CD4-positive, alpha-beta T cell treated with Interleukin-6 for 4 hours (primary cell): ENCODE measurements at regions not wholly inside any gene's neighbourhood (a gene's known extent, or its start where the extent isn't known, plus 50 kb on each side); places are given as distances from the start of the nearest gene placed in this dataset.

Experiments
- DNase-seq: peaks from one replicate; pipeline ENCODE4 v3.0.0-alpha.2; 2020; ENCODE audit warnings: mixed read lengths

DNA sequence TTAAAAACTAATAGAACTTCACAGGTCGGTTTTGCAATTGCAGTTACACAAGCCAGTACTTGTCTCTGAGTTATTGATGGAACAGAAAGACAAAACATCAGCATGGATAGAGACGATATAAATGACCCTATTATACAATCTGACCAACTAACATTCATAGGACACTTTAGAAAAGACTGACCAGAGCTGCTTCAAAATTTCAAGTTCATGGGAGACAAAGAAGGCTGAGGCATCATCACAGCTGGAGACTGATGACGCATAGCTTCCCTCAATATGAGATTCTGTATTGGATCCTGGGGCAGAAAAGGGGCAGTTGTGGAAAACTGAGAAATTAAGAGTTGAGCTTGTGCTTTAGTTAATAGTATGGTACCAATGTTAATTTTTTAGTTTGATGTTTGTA is 174.0 kb downstream of the THBS2 start:
- DNase-seq: no peak

DNA sequence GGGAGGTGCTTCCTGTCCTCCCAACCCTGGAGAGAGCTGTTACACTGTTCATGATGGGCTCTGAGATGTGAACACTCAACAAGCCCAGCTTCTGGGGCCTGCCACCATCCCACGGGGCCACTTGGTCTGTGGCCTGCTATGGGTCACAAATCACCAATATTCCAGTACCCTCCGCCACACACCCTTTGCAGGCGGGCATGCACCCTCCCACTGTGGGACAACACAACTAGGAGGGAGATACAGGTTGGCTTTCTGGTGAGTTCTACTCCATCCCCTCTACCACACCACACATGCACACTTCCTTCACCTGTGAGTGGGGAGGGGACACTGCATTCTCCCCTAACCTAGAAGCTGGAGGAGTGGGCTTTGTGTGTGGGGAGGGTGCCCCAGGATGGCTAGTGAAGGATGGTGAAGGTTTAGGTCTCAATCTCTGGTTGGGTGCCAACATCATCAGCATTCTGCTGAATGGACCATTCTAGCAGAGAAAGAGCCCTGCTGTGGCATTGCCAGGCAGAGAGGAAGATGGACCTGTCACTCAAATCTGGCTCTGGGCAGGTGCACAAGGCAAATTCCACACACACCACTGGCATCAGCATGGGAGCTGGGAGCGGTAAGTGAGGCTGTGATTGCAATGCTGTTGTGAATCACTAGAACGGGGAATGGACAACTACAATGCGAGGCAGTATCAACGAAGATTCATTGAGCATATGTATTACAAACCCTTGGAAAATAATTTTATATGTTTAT is 175.1 kb downstream of the THBS2 start:
- no peak for DNase-seq

DNA sequence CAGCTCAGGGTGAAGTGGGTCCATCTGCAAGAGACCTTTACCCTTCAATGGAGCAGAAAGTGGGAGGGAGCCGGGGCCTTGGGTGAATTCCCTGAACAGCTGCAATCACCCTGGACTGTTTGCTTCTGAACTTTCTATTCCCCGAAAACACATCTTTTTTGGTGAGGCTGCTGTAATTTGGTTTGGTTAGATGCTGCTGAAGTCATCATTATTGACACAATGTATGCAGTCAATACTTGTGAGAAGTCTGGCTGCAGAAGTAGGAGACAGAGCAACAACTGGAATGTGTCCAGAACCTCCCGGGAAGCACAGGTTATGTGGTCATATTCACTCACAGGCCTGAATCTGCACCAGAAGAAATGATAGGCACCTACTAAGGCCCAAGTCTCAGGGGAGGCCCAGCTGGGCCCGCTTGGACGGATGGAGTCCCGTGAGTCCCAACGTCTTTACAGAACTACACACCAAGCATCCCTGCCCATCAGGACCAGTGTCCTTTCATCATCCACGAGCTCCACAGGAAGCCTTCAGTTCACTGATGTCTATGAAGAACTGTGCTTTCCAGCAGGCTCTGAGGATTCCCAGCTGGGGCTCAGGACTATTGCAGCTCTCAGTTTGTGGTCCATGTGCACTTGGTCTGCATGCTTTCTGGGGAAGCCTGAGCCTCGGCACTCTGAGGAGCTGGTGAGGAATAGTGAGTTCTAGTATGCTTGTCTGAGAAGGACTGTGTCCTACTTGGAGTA is 177.6 kb downstream of the THBS2 start:
- DNase-seq: no peak

DNA sequence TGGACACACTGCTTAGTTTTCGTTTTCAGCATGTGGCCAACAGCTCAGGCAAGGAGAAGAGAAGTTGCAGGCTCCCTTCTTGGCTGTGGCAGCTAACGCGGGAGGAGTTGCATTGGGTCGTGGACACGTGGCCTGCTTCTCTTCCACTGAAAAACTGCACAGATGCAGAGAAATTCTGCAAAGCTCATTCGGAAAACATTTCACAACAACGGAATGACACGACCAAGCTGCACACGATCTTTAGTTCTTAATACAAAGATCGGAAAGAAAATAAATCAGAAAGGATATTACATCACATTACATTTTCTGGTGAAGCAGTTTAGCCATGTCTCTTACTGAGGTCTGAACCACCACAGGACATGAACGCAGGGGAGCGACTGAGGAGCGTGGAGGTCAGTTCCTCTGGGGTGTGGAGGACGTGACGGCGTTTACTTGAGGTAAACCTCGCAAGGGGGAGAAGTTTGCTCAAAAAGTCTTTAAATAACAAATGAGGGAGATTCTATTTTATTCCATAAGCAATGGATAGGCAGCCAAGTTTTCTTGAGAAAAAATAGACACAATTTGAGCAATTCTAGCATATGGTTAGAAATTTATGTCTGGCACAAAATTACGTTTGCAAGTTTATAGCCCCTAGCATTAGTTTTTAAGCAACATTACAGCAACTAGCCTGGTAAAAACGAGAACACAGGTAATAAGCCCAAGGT is 178.3 kb downstream of the THBS2 start:
- DNase-seq: no peak

DNA sequence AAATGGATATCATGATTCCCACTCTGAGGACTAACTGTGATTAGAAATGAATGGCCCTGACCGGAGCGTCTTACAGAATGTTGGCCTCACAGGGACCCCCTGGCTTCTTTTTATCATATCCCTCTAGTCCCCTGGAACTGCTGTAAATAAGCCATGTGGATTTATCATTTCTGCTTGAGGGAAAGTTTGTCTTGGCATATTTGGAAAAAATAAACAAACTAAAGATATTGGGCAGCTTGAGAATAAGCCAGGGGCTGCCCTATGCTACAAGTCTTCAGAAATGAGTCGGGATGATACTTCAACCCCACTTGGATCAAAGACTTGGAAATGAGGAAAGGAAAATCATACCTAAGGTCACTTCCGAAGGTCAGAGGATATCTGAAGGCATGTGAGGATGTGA is 179.1 kb downstream of the THBS2 start:
- no peak for DNase-seq

DNA sequence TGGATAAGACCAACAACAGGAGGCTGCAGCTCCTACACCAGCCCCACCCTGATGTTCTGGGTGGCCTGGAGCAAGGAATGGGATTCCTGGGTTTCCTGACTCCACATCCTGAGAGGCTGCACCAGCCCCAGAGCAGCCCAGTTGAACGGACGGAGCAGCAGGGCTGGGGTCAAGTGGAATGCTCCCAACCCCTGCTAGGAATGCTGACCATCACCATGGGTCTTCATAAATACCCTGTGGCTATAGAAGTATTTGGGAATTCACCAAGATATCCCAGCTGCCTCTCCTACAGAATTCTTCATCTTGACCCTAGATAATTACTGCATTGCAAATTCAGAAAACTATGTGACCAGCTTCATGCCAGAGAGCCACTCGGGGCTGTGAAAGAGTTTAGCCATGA is 180.3 kb downstream of the THBS2 start:
- no peak for DNase-seq

DNA sequence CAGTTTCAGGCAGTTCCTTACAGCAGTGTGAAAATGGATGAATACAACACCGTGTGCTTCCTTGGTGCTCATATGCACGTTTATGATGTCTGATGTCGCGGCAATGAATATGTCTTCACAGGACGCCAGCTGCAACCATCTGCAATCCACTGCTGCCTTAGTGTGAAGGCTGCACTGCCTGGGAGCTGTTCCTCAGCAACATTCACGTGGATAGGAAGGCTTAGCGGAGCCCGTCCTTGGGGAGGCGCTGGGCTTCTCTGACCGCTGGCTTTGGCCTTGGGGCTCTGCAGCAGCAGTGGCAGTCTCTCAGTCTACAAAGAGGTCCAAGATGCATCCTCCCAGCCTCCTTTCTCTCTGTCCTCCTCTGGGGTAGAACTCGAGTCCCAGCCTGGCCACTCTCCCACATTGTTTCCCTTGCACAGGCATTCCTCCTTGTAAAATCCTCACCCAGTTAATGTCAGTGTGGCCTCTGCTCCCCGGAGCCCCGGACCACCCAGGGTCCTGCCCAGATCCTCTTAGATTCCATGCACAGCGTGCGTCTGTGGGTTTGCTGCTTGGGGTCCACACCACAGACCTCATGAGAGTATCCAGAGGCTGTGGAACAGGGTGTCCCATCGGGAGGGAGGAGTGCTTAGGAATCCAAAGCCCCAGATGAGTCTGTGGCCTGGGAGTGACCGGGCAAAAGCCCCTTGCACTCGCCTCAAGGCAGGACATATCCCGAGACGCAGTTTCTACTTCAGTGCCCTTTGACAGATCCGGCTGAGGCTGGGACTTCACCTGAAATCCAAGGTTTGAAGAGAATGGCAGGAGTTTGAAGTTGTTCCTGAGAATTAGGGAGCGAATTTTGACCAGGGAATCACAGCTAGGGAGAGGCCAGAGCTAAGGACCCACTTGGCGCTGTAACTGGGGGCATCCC is 181.3 kb downstream of the THBS2 start:
- DNase-seq: no peak

DNA sequence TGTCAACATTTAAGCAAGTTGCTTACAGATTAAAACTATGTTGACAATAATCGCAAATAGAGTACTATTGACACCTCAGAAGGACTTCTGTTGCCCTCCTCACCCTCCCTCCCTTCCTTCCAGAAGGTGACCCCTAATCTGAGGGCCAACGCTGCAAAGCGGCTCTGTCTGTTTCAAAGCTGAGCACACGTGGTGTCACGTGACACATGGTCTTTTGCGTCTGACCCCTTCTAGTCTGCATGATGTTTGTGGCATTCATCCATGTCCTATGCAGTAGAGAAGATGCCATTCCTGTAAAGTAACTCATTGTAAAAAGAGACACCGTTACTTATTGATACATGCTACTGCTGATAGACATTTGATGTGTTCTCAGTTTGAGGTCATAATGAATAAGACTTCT is 182.3 kb downstream of the THBS2 start:
- DNase-seq: no peak

DNA sequence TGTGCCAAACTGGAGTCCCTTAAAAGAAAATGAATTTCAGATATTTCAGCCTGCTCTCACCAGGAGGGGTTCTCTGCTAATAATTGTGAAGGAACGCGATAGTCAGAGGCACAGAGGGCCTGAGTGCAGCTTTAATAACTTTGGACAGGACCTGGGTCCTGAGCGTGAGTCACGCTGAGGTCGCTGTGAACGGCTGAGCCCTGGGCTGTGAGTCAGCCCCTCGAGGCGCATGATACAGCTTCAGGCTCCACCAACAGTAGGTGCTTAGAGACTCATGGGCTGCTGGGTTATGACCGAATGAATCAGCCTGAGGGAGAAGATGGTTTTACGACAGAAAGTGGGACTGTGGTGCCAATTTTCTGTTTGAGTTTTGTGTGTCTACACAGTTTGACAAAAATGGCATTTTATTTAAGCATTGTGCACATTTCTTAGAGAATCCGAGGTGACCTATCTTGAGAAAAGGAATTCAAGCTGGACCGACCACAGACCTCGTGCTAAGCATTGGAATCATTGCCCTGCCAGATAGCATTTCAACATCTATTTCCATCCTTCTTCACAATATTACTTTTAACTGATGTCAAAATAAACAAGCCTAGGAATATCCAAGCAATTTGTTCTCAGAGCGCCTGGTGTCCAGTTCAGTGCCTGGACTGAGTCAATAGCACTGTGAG is 183.0 kb downstream of the THBS2 start:
- DNase-seq: no peak

DNA sequence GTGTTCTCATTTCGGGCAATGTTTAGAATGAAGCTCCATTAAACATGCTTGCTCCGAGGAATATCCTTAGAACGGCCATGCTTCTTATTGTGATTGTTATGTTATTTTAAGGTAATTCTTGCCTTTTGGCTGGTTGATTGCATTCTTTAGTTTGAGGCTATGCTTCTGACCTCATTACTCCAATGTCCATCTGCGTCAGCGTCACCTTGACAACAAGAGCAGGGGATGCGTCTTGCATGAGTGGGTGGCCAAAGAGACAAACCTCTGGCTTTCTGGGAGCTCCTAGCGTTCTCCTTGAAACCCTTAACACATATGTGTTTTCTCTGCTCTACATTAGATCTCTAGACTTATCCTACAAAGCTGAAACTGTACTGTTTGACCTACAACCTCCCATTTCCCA is 184.3 kb downstream of the THBS2 start:
- DNase-seq: no peak

DNA sequence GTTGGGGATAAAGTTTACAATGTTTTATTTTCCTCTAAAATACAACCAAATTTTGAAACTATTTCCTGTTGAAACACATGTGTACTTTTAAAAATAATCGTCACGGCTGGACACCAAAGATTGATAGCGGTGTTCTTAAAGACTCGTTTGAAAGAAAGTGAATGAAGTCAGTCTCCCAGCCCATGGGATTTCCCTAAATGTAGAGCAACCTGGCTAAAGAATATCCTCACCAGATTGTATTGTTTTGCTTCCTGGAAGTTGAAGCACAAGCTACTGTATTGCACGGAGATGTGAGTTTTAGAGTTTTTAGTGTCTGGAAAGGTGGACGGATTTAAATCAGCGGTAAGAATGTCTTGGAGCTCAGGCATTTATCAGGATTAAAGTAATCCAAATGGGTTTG is 189.5 kb downstream of the THBS2 start:
- no peak for DNase-seq

DNA sequence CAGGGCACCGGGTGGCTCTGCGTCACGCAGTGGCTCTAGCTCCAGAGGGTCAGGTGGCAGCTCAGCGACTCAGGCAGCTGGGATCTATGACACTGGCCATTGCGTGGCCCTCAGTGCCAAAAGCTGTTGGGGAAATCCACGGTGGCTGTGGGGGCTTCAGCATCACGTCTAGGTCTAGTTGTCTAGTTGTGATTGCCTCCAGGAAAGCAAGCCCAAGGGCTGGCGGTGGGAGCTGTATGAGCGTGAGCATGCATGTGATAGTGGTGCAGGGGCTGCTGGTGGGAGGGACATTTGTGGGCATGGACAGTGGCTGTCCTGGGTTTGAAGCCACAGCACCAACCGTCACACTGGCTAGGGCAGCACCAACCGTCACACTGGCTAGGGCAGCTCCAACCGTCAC is 191.4 kb downstream of the THBS2 start:
- DNase-seq: no peak

DNA sequence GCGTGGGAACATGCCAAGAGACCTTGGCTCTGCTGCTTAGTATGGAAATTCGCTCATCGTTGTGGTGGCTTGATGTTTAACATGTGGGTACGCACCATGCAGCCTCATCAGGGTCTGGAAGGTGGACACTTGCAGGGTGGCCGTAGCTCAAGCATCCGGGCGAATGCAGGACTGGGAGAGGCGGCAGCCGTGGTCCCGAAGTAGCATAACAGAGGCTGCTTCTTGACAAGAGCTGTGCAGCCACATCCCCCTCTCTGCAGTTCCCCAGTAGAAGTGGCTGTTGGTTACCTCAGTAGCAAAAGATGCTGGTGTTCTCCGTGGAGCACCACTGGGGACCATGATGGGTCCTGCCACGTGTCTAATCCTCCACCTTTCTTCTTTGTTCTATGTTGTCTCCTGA is 195.0 kb downstream of the THBS2 start:
- DNase-seq: no peak

DNA sequence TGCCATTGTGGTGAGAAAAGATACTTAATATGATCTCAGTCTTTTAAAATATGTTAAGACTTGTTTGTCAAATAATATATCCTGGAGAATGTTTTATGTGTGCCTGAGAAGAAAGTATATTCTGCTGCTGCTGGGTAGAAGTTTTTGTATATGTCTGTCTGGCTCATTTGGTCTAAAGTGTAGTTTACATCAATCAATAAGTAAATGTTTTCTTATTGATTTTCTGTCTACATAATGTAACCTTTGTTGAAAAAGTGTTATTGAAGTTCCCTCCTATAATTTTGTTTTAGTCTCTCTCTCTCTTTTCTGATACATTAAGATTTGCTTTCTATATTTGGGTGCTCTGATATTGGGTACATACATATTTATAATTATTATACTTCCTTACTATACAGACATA is 201.2 kb downstream of the THBS2 start:
- DNase-seq: no peak

DNA sequence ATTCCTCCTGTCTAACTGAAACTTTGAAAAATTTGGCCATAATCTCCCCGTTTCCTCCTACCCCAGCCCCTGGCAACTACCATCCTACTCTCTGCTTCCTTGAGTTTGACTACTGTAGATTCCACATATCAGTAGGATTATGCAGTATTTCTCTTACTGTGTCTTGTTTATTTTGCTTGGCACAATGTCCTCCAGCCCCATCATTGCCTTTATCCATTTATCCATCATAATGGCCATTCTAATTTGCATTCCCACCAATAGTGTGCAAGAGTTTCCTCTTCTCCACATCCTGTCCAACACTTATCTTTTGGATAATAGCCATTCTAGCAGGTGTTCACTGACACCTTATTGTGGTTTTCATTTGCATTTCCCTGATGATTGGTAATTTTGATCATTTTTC is 202.3 kb downstream of the THBS2 start:
- DNase-seq: no peak

DNA sequence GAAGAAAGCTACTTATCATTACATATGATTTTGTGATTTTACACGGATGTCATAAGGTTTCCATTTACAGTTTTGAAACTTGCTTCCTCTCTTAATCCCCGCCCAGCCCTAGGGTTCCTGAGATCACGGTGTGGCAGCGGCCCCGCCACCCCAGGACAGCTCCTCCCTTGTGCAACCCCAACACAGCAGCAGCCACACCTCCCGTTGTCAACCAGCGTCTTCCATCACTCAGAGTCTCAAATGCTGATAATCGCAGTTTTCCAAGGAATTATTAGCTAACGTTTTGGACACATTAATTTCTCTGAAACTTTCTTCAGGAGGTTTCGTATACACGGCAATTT is 204.8 kb downstream of the THBS2 start:
- no peak for DNase-seq

DNA sequence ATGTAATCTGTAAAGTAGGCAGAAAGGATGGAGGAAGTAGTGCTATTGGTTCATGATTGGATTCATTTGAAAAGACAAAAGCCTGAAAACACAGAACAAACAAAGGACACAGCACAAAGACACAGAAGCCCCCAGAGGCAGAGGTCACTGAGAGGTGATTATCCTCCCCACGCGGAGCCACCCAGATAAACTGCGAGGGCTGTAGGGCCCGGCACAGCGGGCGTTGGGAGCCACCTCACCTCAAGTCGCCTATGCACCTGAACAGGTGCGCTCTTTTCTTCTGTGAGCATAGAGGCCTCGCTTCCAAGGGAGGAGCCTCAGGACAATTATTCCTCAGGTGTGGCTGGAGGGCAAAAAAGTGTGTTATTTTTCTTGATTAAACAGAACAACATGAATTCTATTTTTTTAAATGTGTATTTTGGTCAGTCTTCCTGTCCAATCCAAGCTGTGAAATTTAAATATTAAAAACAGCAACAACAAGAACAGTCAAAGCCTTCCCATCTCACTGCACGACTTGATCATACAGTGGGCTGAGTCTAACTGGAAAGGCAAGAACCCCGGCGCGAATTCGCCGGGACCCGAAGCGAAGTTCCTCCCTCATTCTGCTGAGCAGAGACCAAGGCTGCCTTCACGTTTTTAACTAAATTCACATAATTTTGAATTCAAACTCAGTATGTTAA is 205.3 kb downstream of the THBS2 start:
- DNase-seq: no peak

DNA sequence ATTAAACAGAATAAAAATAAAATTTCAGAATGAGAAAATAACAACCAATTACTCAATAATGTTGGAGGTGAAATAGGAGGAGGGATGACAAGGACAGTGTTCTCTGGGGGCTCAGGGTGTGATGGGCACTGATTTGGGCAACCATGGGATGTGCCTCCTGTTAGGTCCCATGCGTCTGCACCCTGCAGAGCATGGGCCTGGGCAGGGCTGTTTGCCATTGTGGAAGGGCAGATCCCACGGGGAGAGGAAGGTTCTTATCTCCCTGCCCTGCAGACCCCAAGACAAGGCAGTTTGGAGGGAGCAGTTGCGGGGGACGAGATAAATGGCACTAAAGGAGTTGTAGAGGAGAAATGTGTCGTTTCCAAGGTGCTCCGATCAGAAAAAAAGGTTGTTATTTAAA is 206.3 kb downstream of the THBS2 start:
- no peak for DNase-seq

DNA sequence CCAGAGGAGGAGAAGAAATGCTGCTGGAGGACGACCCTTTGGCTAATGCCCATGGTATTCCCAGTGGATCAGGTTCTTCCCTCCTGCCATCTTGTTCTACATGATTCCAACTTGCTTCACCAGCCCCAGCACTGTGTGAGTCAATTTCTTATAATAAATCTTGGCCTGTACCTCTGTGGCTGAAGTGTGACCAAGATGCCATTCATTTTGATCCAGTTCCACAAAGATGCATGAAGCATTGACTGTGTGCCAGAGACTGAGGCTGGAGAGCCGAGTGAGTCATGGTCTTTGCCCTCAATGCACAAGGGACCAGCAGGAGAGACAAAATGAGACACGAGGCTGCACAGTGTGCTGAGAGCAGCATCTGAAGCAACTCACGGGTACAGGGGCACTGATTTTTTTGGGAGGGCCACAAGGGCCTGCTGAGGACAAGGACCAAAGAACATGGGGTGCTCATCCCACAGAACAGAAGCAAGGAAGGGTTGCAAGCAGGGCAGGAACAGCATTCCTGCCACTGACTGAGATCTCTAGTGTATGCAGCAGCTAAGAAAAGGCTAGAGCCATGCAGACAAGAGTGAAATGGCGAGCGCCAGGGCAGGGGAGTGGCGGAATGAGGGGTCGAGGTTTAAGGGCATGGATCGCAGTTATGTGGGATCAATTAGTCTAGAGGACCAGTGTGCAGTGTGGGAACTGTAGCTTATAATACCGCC is 207.0 kb downstream of the THBS2 start:
- no peak for DNase-seq

DNA sequence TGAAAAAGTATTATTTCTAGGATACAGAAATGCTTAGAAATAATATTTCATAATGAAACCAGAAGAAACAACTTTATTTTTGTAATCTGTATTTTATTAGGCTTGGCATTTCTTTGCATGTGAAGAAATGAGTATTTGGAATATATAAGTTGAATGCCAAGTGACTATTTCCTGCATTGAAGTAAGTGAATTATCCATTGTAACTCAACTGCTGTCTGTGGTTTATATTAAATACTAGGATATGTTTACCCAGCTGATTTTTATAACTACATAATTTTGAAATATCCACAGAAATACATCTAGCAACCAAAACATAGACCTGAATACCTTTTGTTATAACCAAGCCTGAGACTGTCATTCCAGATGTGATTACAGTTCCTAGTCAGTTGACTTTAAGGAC is 207.6 kb downstream of the THBS2 start:
- no peak for DNase-seq

DNA sequence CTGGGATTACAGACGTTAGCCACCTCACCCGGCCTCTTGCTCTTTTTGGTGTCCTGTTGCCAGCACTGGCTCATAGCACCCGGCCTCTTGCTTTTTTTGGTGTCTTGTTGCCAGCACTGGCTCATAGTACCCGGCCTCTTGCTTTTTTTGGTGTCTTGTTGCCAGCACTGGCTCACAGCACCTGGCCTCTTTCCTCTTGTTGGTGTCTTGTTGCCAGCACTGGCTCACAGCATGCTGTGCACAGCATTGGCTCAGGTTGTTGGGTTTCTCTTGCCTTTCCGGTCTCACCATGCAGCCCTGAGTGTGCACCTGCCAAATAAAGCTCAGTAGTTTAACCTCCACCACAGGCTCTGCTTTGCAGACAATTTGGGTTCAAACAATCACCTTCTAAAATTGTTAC is 208.2 kb downstream of the THBS2 start:
- no peak for DNase-seq
